ENCODE measurements at regions not wholly inside any gene's neighbourhood (a gene's known extent, or its start where the extent isn't known, plus 50 kb on each side); places are given as distances from the start of the nearest gene placed in this dataset.

GRCh38 chrX:15985937-15986336, 131.3 kb upstream of the AP1S2 start:
- no peak for DNase-seq (ENCODE audit: extremely low read depth, low read depth)

DNA sequence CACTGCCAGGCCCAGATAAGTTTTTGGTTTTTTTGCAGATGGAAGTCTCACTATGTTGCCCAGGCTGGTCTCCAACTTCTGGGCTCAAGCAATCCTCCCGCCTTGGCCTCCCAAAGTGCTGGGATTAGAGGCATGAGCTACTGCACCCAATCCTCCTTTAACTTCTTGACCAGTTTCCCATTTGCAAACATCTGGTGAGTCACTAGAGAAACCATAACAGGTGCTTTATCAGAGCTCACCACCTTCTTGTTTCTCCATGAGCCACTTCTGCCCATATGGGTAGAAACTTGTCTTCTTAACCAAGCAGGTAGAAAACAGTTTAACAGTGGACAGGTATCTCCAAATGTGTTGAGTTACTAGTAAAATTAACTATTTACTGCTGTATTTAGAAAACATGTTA, 128.4 kb upstream of the AP1S2 start:
- no peak for DNase-seq (ENCODE audit: extremely low read depth, low read depth)

- no peak for DNase-seq (ENCODE audit: extremely low read depth, low read depth)
Observed at GRCh38 chrX:15977644-15978043, 123.0 kb upstream of the AP1S2 start.

DNA sequence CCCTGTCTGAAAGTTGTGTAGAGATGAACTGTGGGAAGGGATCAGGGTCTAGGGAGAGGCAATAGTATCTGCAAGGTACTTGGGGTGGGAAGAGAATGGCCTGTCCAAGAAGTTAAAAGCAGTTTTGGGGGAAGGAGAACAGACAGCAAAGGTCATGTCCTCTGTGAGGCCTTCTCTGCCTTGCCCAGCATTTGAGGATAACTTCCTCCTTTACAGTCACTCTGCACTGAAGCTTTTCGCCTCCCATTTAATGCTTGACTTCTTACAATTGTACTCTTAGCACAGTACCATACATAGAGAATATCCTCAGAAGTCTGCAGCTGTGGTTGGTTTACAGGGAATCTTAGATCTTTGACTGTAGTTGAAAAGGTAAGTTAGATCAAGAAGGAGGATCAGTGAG, 121.8 kb upstream of the AP1S2 start:
- DNase-seq (ENCODE audit: extremely low read depth, low read depth) = no peak

DNA sequence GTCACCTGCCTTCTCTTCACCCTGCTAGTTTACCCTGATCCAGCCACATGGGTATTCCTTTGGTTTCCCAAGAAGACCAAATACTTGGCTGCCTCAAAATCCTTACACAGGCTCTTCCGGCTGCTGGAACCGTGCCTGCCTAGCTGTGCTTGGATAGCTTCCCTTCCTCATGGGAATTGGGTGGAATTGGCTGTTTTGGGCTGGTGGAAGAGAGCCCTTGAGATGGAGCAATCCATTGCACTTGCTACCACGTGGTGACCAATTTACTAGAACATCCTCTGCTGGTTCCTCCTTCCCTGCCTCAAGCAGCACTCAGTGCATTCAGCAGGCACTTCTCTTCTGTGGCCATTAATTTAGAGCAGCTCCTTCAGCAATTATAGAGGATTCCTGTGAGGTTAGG, 119.3 kb upstream of the AP1S2 start:
- no peak for DNase-seq (ENCODE audit: extremely low read depth, low read depth)

GRCh38 chrX:15973299-15973698, 118.7 kb upstream of the AP1S2 start:
- peak; percentile 7 for DNase-seq (ENCODE audit: extremely low read depth, low read depth)

GRCh38 chrX:15971696-15972095, 117.1 kb upstream of the AP1S2 start:
- no peak for DNase-seq (ENCODE audit: extremely low read depth, low read depth)

- DNase-seq (ENCODE audit: extremely low read depth, low read depth) = no peak
Observed at GRCh38 chrX:15963858-15964257, 109.2 kb upstream of the AP1S2 start.

GRCh38 chrX:15960237-15960636, 105.6 kb upstream of the AP1S2 start:
- no peak for DNase-seq (ENCODE audit: extremely low read depth, low read depth)

GRCh38 chrX:15956681-15957080, 102.1 kb upstream of the AP1S2 start:
- no peak for DNase-seq (ENCODE audit: extremely low read depth, low read depth)

DNA sequence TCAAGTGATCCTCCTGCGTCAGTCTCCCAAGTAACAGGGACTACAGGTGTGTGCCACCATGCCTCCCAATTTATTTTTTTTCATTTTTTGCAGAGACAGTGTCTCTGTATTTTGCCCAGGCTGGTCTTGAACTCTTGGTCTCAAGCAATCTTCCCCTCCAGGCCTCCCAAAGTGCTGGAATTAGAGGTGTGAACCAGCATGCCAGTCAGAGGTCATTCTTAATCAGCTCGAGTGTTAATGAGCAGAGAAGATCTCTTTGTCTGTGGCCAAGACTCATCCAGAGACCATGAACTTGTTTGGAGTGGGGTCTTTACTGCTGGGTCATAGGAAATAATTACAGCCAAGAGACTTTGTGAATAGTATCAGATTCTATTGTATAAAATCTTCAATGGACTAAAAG, 99.2 kb upstream of the AP1S2 start:
- no peak for DNase-seq (ENCODE audit: extremely low read depth, low read depth)

DNA sequence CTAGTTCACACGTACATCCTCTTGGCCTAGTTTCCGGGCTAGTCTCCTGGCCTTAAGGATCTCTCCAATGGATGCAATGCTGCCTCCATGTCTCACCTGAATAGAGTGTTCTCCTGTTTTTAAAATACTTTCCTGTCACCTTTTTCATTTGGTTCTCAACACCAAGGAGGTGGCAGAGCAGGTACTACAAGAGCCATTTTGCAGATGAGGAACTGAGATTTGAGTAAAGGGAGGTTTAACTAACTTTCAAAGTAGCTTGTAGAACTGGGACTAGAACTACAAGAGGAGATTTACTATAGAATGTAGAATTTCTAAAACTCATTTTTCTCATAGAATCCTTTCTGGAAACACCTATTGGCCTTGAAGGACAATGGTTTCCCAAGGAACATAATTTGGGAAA, 97.6 kb upstream of the AP1S2 start:
- DNase-seq (ENCODE audit: extremely low read depth, low read depth) = no peak

DNA sequence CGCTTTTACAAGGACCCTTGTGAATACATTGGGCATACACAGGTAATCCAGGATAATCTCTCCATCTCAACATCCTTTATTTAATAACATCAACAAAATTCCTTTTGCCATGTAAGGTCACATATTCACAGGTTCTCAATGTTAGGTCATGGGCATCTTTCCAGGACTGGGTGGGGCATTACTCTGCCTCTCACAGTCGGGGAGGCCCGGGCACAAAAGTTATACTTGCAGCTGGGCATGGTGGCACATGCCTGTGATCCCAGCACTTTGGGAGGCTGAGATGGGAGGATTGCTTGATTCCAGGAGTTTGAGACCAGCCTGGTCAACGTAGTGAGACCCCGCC, 93.7 kb upstream of the AP1S2 start:
- DNase-seq (ENCODE audit: extremely low read depth, low read depth) = no peak

DNA sequence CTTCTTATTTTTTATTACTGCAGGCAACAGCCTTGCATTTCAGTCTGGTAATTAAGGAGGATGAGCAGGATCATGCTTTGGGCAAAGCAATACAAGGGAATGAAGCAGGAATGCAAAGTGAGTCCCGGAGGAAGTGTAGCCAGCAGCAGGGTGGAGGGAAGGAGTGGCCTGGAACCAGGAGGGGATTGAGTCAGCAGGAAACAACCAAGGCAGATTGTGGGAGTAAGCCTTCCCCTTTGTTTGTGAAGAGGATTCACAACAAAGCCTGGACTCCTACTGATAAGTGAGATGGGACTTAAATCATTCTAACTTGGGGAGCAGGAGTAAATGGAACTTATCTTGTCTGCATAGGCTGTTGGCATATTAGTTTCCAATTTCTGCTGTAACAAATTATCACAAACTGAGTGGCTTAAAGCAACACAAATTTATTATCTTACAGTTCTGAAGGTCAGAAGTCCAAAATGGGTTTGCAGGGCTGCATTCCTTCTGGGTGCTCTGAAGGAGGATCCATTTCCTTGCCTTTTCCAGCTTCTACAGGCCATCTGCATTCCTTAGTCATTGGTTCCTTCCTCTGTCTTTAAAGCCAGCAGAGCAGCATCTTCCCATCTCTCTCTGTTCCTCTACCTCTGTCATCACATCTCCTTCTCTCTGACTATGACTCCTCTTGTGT, 93.2 kb upstream of the AP1S2 start:
- no peak for DNase-seq (ENCODE audit: extremely low read depth, low read depth)

DNA sequence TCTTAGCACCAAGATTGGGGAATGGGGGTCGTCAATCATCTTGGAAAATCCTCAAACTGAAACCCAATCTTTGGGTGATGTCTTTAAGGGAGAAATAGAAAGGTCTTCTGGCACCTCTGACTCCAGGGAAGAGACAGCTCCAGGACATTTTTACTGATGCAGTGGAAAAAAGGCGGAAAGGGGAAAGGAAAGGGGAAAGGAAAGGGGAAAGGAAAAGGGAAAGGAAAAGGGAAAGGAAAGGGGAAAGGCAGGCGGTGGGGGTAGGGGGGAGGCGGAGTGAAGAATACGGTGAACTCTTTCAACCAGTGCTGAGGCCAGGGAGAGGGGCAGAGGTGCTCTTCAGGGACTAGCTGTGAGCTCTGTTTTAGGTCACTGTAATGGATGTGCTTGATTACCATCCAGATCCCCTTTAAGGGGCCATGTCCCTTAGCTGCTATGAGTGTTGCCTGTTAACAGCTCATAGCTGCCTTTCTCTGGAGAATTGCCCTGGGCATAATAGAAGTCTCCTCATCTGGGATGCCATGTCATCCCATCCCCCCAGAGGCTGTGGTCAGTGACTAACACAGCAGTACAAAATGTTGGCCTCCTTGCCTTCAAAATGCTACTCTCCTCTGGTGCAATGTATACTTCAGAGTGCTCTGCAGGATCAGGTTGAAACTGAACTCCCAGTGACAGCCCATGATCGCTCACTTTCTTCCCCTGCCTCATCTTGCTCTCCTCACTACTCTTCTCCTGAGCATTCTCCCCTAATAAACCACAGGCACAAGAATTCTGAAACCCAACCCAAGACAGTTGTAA, 92.4 kb upstream of the AP1S2 start:
- DNase-seq (ENCODE audit: extremely low read depth, low read depth) = no peak

DNA sequence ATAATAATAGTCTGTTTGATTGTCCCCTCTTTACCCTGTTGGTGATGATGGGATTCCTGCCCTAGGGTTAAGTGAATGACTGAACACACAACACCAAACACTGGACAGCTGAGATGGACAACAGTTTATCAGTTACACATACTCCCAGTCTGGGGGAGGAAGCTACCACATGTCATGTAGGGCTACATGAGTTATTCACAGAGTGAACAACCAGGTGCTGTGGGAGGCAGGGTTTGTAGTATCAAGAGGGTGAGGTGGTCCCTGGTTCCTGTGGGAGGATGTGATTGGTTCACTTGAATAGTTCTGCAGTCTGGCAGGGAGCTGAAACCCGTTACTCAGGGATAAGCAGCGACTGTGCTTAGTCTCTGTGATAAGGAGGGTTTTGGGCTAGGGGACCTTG, 88.8 kb upstream of the AP1S2 start:
- no peak for DNase-seq (ENCODE audit: extremely low read depth, low read depth)

DNA sequence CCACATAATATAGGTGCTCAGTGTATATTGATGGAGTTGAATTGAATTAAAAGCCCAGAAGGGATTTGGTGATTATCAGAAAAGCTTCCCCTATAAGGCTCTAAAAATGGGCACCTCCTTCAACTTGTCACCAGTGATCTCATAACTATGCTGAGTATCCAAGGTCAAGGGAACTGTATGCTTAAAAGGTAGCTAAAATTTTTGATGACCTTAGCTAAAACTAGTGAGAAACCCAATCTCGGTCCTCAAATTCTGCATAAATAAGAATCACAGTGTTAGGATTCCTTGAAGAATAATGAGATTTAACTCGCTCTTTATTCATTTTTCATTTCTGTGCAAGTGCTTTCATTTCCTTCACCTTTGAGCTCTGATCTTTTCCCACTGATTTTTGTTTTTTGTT, 87.7 kb upstream of the AP1S2 start:
- no peak for DNase-seq (ENCODE audit: extremely low read depth, low read depth)

GRCh38 chrX:15939737-15940136, 85.1 kb upstream of the AP1S2 start:
- DNase-seq (ENCODE audit: extremely low read depth, low read depth) = no peak

DNA sequence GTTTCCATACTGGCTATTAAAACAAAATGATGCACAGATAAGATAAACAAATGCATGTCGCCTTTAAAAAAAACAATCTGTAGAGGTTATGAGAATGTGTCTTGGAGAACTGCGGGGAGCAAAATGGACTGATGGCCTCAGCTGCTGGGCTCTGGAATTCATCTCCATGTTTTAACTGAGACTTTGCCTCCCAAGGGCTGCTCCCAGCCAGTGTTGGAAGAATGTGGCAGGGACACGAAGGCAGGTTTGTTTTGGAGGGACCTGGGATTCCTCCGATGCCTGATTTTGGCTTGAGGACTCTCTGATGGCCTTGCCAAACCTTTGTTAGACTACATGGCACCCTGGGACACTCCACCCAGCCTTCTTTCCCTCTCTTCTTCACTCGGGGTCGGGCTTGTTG, 83.5 kb upstream of the AP1S2 start:
- DNase-seq (ENCODE audit: extremely low read depth, low read depth) = no peak

DNA sequence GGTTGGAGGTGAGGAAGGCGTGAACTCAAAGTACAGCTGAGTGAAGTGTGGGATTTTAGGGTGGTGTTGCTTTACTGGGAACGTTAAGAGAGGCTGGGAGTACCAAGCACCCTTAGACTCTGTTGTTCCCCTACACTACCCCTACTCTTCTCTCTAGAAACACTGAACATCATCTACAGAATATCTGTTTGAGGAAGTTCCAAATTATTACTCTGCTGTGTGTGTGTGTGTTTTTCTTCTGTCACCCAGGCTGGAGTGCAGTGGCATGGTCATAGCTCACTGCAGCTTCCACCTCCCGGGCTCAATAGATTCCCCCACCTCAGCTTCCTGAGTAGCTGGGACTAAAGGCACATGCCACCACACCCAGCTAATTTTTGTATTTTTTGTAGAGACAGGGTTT, 76.7 kb upstream of the AP1S2 start:
- DNase-seq (ENCODE audit: extremely low read depth, low read depth) = no peak

- DNase-seq (ENCODE audit: extremely low read depth, low read depth) = no peak
Observed at GRCh38 chrX:15930585-15930984, 76.0 kb upstream of the AP1S2 start.

GRCh38 chrX:15929194-15929593, 74.6 kb upstream of the AP1S2 start:
- DNase-seq (ENCODE audit: extremely low read depth, low read depth) = no peak

GRCh38 chrX:15926622-15927021, 72.0 kb upstream of the AP1S2 start:
- no peak for DNase-seq (ENCODE audit: extremely low read depth, low read depth)

Measured in NCI-H460 (cell line).